ENCODE measurements at regions not wholly inside any gene's neighbourhood (a gene's known extent, or its start where the extent isn't known, plus 50 kb on each side); places are given as distances from the start of the nearest gene placed in this dataset.

DNA sequence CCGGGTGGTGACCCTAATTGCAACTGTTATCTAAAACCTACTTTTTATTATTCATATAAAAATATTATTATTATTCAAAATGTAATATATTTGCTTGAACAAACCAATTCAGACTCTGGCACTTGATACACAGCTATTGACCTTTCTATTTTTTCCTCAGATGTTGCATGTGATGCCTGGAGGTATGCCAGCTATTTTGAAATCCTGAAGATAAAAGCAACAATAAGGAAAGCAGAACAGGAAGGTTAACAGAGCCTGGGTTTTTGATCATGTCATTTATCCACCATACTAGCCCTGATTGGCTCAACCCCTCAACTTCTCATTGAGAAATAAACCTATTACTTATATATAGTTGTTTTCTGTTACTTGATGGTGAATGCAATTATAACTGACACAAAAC, 340.9 kb upstream of the KIF2A start:
- no peak for DNase-seq (ENCODE audit: low spot score)

DNA sequence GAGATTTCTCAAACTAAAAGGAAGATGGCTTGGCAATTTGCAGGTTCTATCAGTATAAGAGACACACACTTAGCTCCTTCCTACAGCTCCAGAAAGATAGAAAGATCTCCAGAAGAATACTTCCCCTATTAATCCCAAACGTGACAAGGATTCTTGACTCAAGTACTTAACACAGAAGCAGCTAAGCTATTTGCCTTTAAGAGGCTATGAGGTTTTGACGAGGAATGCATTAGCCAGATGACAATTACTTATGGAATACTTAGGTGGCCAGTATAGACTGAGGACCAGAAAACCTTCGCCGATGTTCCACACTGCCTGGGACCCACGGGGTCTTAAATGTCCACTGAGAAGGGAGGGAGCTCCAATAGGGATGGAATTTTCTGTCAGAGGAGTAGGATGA, 340.5 kb upstream of the KIF2A start:
- DNase-seq (ENCODE audit: low spot score) = no peak

DNA sequence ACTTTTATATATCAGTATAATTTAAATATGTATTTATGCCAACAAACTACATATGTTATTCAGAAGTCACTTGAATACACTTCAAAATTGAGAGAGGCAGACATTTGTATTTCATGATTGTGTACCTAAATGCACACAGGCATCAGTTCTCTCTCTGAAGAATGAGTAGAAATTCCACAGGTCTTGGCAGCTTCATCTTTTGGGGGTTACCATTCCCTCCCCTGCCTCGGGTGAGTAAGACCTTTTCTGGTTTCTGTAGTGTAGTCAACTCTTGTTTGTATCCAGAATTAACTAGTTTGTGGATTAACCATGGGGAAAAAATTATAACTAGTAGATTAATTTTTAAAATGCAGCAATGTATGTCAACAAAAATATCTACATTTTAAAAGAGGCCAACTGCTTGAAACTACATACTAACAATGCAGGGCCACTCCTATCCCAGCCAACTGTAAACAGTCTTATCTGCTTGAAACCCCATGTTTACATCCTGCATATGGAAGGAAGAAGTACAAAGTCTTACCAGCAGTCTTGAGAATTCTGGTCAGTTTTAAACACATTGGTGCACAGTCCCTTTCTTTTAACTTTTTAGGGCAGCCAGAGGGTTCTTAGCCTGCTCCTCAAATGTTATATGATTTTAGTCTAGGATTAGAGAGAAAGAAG, 339.6 kb upstream of the KIF2A start:
- no peak for DNase-seq (ENCODE audit: low spot score)

DNA sequence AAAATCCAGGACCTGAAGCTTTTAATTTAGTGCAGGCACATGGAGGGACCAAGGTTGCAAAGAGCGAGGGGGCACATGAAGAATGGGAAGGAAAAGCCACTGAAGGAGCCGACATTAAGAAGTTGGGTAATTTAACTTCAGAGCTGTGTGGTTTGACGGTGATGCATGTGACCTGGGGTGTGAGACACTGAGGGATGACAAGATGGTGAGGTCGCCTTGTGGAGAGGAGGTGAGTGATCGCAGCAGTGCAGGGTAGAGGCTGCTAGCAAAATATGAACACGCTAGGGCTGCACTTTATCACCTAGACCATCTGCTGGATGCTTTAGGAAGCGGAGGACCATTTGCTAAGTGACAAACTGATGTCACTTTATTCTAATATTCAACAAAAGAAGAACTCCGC, 339.0 kb upstream of the KIF2A start:
- DNase-seq (ENCODE audit: low spot score) = no peak

DNA sequence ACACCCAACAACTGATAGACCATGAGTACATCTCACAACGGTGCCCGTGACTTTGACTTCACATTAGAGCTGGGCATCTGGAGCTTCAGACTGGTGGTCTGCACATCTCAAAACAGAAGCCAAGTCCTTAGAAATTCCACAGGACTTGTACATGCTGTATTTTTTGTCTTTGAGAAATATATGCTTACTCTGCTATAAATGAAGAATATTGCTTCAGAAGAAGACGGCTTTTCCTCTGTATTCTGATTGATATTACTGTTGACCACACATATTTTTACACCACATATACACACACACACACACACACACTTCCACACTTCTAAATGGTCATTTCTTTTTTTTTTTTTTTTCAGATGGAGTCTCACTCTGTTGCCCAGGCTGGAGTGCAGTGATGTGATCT, 338.3 kb upstream of the KIF2A start:
- DNase-seq (ENCODE audit: low spot score) = no peak

DNA sequence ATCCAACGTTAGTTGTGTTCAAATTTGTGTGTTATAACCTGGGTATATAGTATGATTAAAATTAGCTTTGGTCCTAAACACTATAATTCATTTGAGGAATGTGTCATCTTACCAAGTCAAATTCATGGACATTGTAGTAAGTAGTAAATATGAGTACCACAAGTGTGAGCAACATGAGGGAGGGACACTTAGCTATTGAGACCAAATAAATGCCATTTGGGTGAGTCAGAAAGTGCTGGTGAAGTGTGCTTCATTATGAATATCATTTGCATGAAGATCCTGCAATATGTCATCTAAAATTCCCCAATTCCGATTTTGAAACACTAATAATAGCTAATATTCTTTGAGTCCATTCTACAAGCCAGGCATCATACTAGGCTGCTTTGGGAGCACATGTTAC, 336.7 kb upstream of the KIF2A start:
- no peak for DNase-seq (ENCODE audit: low spot score)

DNA sequence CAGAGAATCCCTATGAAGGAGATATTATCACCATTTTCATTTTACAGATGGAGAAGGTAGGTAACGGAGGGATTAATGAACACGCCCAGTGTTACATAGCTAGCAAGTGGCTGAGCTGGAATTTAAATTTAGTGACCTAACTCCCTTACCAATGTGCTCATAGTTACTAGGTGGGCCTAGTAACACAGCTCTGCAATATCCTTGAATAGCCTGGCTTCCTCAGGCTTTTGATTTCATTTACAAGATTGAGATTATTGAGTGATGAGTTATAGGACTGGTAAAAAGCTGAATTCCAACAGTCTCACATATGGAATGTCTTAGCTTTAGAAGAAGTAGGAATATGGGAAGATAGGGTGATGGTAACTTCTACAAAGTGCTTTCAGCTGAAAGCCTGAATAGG, 336.3 kb upstream of the KIF2A start:
- DNase-seq (ENCODE audit: low spot score) = no peak

DNA sequence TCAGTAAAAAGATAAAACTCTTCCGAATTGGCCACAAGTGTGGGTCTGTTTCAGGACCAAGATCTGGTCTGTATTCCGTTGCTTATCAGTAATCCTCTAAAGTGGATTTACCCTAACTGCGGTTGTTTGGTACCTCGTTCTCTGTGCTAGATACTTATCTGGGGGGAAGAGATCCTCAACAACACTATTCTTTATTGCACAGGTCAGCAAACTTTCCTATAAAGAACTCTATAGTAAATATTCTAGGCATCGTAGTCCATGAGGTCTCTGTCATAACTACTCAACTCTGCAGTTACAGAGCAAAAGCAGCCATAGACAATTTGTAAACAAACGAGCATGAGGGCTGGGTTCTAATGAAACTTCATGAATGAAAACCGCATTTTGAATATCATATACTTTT, 335.8 kb upstream of the KIF2A start:
- DNase-seq (ENCODE audit: low spot score) = no peak

DNA sequence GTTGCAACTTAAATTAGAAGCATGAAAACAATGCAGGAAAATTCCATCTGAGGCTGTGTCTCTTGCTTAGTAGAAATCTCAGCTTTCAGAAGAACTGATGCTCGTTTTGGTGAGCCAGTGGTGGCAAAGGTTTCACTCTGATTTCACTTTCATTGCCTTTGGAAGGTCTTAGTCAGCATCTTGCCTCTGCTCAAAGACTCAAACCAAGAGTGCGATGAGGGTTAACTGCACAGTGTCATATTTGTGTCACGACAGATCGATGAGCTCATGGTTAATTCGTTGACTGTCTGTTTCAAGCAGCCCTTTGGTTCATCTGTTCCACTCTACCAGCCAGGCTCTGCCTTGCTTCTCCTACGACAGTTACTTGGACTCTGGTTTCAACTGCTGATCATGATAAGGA, 331.3 kb upstream of the KIF2A start:
- DNase-seq (ENCODE audit: low spot score) = no peak

DNA sequence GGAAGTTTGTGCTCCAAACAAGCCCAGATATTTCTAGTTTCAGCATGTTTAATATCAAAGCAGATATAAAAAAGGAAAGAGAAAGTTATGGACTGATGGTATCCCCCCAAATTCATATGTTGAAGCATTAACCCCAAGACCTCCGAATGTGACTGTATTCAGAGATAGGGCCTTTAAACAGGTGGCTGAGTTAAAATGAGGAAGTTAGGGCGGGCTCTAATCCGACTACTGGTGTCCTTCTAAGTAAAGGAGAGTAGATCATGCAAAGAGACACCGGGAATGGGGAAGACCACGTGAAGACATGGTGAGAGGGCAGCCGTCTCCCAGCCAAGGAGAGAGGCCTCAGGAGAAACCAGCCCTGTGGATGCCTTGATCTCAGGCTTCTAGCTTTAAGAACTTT, 324.1 kb upstream of the KIF2A start:
- DNase-seq (ENCODE audit: low spot score) = no peak

DNA sequence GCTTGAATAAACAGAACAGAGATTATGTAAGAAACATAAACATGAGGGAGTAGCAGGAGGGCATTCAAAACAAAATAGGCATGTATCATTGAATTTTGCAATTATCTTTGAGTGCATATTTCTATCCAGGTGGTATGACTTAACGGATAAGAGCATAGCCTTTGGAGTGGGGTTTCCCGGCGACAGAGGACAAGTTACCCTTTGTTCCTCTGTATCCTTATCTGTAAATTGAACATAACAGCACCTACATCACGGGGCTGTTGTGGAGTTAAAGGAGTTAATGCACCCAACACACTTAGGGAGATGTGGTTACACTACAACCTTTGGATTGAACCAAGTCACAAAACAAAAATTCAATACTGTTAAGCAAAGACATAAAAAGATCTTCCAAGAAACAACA, 314.6 kb upstream of the KIF2A start:
- DNase-seq (ENCODE audit: low spot score) = no peak

DNA sequence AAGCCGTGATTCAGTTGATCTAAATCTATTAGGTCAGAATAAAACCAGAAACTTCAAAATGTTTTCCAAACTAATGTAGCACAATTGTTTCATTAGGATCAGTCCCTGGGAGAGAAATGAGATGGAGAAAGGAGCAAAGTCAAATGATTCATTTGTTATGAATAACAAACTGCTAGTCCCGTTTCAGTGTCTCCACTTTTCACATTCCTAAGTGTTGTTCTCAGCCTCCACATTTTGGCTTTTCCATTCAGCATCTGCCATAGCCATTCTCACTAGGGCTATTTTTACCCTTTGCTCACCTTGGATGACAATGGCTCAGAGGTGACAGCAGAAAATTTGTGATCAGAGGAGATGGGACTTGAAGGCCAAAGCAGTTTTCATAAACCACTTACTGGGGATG, 314.1 kb upstream of the KIF2A start:
- DNase-seq (ENCODE audit: low spot score) = no peak

DNA sequence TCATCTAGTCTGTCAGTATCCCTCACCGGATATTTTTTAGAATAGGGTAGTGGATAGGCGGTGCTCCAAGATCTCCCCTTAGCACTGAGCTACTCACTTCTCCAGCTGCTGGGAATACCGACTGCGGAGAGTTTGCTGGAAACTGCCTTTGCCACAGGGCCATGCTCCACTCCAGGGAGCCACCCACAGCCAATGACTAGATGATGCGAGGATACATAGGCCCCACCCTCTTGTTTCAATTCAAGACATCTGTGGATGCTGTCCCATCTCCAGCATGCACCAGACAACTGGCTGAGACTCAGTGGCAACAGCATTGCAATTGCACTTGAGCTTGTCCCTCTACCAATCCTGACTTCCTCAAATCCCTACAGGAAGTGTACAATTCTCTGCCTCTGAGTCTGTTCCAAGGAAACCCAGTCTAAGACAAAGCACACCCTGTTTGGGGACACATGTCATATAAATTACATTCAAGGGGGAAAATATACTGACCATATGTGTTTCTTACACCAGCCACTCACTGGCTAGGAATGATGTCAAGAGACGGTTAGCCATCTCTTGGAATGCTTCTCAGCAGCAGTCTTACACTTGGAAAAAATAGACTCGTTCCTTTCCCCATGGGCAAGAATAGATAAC, 312.6 kb upstream of the KIF2A start:
- no peak for DNase-seq (ENCODE audit: low spot score)

DNA sequence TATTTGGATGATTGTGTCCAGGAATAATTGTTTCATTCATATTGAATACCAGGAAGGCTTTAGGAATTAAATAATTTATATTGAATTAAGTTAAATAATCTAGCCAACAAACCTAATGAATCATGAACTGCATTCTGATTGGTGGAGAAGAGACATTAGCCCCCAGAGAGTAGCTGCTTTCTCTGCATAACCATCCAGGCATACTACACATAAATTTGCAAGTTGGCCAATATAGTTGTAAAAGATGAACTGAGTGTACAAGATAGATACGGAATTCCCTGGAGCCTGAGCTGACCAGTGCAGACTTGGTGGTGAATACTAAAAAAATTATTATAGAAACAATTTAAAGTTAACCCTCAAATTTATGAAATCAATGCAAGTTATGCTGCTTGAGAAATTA, 311.8 kb upstream of the KIF2A start:
- DNase-seq (ENCODE audit: low spot score) = no peak

DNA sequence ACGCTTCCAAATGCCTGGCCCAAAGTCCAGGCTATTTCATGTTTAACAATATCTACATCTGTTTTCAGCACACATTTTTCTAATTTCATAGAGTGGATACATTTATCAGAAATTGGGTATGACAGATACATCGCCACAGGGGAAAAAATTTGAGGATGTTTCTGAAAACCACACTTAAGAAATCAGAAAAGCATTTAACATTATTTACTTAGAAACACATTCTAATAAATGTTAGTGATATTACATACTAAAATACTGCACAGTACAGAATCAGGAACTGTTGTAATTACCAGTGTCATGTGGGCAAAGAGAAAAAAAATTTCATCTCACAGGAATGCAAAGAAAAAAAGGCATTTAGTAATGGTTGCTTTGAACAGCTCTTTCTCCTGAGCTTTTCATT, 310.5 kb upstream of the KIF2A start:
- no peak for DNase-seq (ENCODE audit: low spot score)

DNA sequence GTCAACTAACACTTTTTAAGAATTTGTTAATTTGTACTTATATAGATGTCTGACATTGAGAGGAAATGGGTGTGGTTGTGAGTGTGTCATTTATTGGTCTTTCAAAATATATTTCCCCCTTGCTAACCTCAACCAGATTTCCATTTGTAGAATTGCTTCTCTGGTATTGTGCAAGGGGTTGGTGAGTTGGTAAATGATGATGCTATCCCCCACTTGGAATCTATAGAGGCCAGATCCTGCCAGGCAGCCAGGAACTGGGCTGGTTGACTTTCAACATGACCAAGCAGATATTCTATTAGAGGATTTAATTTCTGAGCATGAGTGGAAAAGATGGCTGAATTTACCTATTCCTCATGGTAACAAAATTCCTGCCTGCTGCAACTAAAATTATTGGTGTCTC, 306.6 kb upstream of the KIF2A start:
- DNase-seq (ENCODE audit: low spot score) = no peak

DNA sequence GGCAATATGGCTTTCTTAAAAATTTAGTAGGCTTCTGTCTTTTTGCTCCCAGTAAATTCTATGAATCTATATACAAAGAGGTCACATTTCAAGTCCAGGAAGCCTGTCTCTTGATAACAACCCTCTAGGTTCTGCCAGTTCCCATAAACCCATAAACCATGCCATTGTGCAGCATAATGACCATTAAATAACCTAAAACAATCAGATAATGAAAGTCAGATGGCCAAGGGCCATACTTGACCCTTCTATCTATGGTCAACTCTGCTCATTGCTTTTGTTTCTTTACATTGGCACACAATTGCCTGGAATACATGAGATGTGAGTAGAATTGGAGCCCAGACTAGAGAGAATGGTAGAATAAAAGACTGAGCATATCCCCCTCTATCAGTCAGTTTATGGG, 305.4 kb upstream of the KIF2A start:
- no peak for DNase-seq (ENCODE audit: low spot score)

DNA sequence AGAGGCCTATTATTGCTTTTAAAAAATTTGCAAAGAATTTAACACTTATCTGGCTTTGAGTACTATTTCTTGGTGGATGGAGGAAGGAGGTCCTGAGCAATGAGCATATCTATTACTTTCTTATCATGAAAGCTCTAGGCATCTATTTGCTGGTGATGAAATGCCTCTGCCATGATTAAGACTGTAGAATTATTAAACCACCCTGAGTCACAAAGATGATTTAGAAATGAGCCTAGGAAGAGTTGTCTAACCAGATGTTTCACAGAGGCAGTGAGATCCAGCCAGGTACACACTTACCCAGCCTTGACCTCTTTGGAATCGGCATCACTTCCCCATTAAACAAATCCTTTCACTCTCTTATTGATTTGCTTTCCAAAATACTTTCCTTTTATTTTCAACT, 304.4 kb upstream of the KIF2A start:
- no peak for DNase-seq (ENCODE audit: low spot score)

DNA sequence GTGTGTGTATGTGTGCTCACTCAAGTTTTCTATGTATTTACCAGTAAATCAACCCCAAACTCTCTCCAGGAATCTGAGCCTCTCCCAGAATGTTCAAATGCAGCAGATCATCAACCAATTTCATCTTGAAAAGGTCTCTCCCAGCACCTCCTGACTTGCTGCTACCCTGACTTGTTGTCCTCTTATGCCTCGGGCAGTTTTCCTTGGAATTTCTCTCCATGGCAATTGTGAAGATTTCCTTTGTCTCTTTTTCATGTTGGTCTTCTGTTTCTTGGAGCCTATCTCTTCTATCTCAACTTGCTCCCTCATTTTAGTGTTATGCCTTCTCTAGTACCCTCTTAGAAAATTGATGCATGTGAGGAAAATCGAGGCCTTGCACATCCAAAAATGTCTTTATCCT, 303.6 kb upstream of the KIF2A start:
- no peak for DNase-seq (ENCODE audit: low spot score)

DNA sequence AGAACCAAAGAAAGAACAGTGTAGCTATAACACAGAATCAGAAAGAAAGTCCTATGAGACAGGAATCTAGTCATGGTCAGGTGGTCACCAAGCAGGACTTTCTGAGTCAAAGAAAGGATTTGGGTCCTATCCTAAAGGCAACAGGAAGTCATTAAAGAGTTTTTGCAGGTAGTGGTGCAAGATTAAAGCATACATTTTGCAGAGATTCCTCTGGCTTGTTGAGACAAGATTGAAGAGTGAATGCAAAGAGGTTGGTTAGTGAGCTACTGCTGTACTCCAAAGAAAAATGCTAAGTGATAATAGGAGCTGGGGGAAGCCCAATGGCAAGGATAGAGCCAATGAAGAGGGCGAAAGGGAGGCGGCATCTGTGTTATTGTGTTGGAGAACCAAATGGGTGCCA, 300.5 kb upstream of the KIF2A start:
- DNase-seq (ENCODE audit: low spot score) = no peak

DNA sequence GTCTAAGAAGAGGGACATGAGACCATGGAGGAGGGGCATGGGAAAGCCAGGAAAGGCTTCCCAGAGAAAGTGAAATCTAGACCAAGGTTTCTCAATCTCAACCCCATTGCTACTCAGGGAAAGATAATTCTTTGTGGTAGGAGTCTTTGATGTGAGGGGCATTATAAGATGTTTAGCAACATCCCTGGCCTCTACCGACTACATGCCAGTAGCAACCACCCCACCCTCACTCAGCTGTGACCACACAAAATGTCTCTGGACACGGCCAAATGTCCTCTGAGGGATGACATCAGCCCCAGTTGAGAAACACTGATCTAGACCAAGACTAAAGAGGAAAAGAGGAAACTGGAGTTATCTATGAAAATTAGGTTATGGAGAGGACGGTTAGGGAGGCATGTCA, 298.5 kb upstream of the KIF2A start:
- DNase-seq (ENCODE audit: low spot score) = no peak

DNA sequence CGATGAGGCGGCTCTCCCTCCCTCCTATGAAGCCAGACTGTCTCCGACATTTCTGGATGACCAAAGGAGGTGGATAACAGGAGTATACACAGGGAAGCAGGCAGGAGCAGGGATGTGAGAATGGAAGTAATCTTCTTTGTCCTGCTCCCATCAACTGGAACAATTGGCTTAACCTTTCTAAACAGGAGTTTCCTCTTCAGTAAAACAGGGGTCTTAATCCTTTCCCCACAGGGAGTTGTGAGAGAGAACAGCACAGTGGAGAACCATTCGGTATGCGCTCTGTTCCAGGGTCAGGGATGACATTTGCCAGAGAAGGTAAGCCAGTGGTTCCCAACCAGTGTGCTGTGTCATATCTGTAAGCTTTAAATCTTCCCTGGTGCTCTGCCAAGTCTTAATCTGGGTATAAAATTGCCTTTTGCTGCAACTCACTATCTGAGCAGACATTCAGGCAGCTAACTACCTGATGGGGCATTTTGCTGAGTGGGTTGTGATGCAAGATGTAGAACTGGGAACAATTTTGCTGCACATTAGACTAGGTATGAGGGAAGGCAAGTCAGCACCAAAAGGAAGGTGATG, 294.8 kb upstream of the KIF2A start:
- no peak for DNase-seq (ENCODE audit: low spot score)

DNA sequence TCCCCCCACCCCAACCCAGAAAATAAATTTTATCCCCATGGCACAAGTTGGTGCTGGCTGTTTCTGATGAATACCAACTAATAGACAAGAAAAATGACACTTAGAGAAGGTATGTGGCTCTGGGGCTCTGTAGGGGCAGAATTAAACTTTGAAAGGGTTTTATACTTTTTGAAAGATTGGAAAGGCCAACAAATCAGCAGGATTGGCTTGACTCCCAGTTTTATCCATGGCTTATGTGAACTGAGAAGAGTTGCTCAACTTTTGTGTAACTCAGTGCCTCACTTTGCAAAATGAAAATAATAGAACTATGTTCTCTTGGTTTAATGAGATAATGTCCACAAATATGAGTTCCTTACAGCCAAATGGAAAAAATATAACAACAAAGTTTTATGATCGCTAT, 288.9 kb upstream of the KIF2A start:
- no peak for DNase-seq (ENCODE audit: low spot score)

DNA sequence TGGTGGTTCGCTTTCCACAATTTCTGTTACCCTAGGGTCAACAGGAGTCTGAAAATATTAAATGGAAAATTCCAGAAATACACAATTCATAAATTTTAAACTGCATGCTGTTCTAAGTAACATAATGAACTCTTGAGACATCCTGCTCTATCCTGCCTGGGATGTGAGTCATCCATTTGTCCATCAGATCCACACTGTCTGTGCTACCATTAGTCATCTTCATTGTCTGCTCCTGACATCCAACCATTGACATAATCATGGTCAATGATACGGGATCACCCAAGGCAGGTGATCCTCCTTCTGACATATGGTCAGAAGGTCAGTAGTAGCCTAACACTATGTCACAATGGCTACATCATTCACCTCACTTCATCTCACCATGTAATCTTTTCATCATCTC, 276.7 kb upstream of the KIF2A start:
- DNase-seq (ENCODE audit: low spot score) = no peak

All from putamen (tissue), 1 donor.